ENCODE measurements at regions not wholly inside any gene's neighbourhood (a gene's known extent, or its start where the extent isn't known, plus 50 kb on each side); places are given as distances from the start of the nearest gene placed in this dataset.

- TF ChIP-seq CTCF (IDR thresholded peaks at IDR 0.05; ENCODE audit: low read length) (no peak), EZH2 (IDR thresholded peaks at IDR 0.05; ENCODE audit: borderline replicate concordance, low read length) (no peak)
Measured at GRCh38 chr12:124458992-124459851, 108.2 kb downstream of the NCOR2 start.
